Trophoblast cell (in vitro differentiated cells and primary cell): ENCODE measurements at regions not wholly inside any gene's neighbourhood (a gene's known extent, or its start where the extent isn't known, plus 50 kb on each side); places are given as distances from the start of the nearest gene placed in this dataset.

Source experiments
- DNase-seq, 2 donors: peaks; one replicate each; pipeline ENCODE4 v3.0.0-alpha.2; 2016
- H2AFZ ChIP-seq: 2 replicates; pipeline ENCODE4 v1.6.1; 2013; ENCODE audit warnings: low read length, moderate library complexity, mild to moderate bottlenecking; ENCODE audit not compliant: insufficient read depth, poor library complexity
- H2AK5ac ChIP-seq: 2 replicates; pipeline ENCODE4 v1.6.1; 2013; ENCODE audit warnings: mild to moderate bottlenecking, low read length
- H2BK120ac ChIP-seq: 2 replicates; pipeline ENCODE4 v1.6.1; 2013; ENCODE audit warnings: low read length, mild to moderate bottlenecking, moderate library complexity; ENCODE audit not compliant: insufficient read depth, poor library complexity
- H2BK12ac ChIP-seq: 2 replicates; pipeline ENCODE4 v1.6.1; 2013; ENCODE audit warnings: mild to moderate bottlenecking, low read length, moderate library complexity
- H2BK5ac ChIP-seq: 2 replicates; pipeline ENCODE4 v1.6.1; 2013; ENCODE audit warnings: low read length, low read depth, moderate library complexity, mild to moderate bottlenecking; ENCODE audit not compliant: poor library complexity
- H3K14ac ChIP-seq: 2 replicates; pipeline ENCODE4 v1.6.1; 2013; ENCODE audit warnings: mild to moderate bottlenecking, low read length
- H3K18ac ChIP-seq: 2 replicates; pipeline ENCODE4 v1.6.1; 2013; ENCODE audit warnings: mild to moderate bottlenecking, low read length
- H3K23ac ChIP-seq: 2 replicates; pipeline ENCODE4 v1.6.1; 2013; ENCODE audit warnings: low read length
- H3K27ac ChIP-seq: 2 replicates; pipeline ENCODE4 v1.5.1; 2013; ENCODE audit warnings: low read depth, mild to moderate bottlenecking, inconsistent platforms, low read length, moderate library complexity
- H3K27me3 ChIP-seq: 2 replicates; pipeline ENCODE4 v1.6.1; 2013; ENCODE audit warnings: inconsistent platforms, mild to moderate bottlenecking, low read length, moderate library complexity; ENCODE audit not compliant: insufficient read depth
- H3K36me3 ChIP-seq, 2 experiments: 1 replicate in 1 of 2; 2 replicates in 1 of 2; pipeline ENCODE4 v1.6.1; 2013; ENCODE audit warnings: low read length in 2 of 2, mild to moderate bottlenecking in 2 of 2, moderate library complexity in 1 of 2; ENCODE audit not compliant: insufficient read depth in 2 of 2, control insufficient read depth in 1 of 2
- H3K4ac ChIP-seq: 2 replicates; pipeline ENCODE4 v1.6.1; 2013; ENCODE audit warnings: low read depth, mild to moderate bottlenecking, low read length, moderate library complexity
- H3K4me1 ChIP-seq, 2 experiments: 1 replicate in 1 of 2; 2 replicates in 1 of 2; pipeline ENCODE4 v1.6.1; 2013; ENCODE audit warnings: low read length in 2 of 2, mild to moderate bottlenecking in 2 of 2, moderate library complexity in 1 of 2; ENCODE audit not compliant: insufficient read depth in 2 of 2, control insufficient read depth in 1 of 2
- H3K4me2 ChIP-seq: 2 replicates; pipeline ENCODE4 v1.6.1; 2013; ENCODE audit warnings: inconsistent platforms, mild to moderate bottlenecking, low read length, moderate library complexity
- H3K4me3 ChIP-seq: 2 replicates; pipeline ENCODE4 v1.5.1; 2013; ENCODE audit warnings: mild to moderate bottlenecking, low read depth, low read length, inconsistent platforms
- H3K79me1 ChIP-seq: one replicate; pipeline ENCODE4 v1.6.1; 2013; ENCODE audit warnings: low read length
- H3K79me2 ChIP-seq: 2 replicates; pipeline ENCODE4 v1.6.1; 2013; ENCODE audit warnings: low read length, mild to moderate bottlenecking; ENCODE audit not compliant: control insufficient read depth, insufficient read depth, poor library complexity
- H3K9ac ChIP-seq: 2 replicates; pipeline ENCODE4 v1.6.1; 2013; ENCODE audit warnings: mild to moderate bottlenecking, low read length
- H3K9me3 ChIP-seq: 2 replicates; pipeline ENCODE4 v1.6.1; 2013; ENCODE audit warnings: low read depth, mild to moderate bottlenecking, control low read depth, inconsistent platforms, low read length; ENCODE audit not compliant: insufficient read depth
- H4K12ac ChIP-seq: 2 replicates; pipeline ENCODE4 v1.6.1; 2013; ENCODE audit warnings: low read depth, mild to moderate bottlenecking, low read length, moderate library complexity
- H4K8ac ChIP-seq: 2 replicates; pipeline ENCODE4 v1.6.1; 2013; ENCODE audit warnings: low read depth, mild to moderate bottlenecking, low read length, moderate library complexity
- H4K91ac ChIP-seq: one replicate; pipeline ENCODE4 v1.6.1; 2013; ENCODE audit warnings: low read depth, mild to moderate bottlenecking, low read length, moderate library complexity
- WGBS: extraction: QIAGEN DNeasy Blood & Tissue Kit; methylation state at CpG from one replicate; pipeline ENCODE4 v1.1.7; 2013; ENCODE audit warnings: missing lambda C conversion rate; ENCODE audit not compliant: insufficient read length, insufficient coverage; ENCODE audit errors: extremely low coverage; 5-methylcytosine and 5-hydroxymethylcytosine counted together

DNA sequence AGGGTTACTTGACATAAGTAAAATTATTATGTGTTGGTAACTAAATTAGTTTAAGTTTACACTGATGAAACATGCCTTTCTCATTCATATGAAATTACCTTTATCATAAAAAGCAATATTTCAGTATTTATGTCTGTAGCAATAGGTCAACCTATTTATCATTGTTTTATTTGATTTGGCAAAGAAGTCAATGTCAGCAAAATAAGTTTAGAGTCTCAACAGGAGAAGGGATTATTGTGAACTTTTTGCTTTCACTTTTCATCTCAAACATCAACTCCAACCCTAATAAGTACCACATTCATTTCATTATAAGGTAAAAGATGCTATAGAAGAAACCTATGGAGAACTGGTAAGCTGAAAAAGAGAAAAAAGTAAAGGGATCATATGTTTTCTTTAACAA is 1015.4 kb upstream of the ADGRL4 start:
- no peaks in the 10 kb centered on the region for H3K27me3 ChIP-seq
- H3K4me2 ChIP-seq: no peak overlapping the region
- H3K4me3 ChIP-seq: no peak overlapping the region
- no peak overlapping the region for H3K18ac ChIP-seq
- no peak overlapping the region for H2BK120ac ChIP-seq
- no peaks in the 10 kb centered on the region for H3K79me1 ChIP-seq
- H4K12ac ChIP-seq: no peak overlapping the region
- H2AK5ac ChIP-seq: no peak overlapping the region
- no peak overlapping the region for H2BK12ac ChIP-seq
- no peak overlapping the region for H3K23ac ChIP-seq
- no peak overlapping the region for H3K14ac ChIP-seq
- no peak overlapping the region for H4K8ac ChIP-seq
- H4K91ac ChIP-seq: no peak overlapping the region
- no peak overlapping the region for H3K4ac ChIP-seq
- no peaks in the 10 kb centered on the region for H3K36me3 ChIP-seq
- H3K79me2 ChIP-seq: no peaks in the 10 kb centered on the region
- H3K9ac ChIP-seq: no peak overlapping the region
- H2BK5ac ChIP-seq: no peak overlapping the region
- H2AFZ ChIP-seq: no peak overlapping the region
- no peaks in the 10 kb centered on the region for H3K4me1 ChIP-seq
- no peaks in the 10 kb centered on the region for H3K9me3 ChIP-seq
- H3K27ac ChIP-seq: no peak overlapping the region
- DNase-seq: no peak

DNA sequence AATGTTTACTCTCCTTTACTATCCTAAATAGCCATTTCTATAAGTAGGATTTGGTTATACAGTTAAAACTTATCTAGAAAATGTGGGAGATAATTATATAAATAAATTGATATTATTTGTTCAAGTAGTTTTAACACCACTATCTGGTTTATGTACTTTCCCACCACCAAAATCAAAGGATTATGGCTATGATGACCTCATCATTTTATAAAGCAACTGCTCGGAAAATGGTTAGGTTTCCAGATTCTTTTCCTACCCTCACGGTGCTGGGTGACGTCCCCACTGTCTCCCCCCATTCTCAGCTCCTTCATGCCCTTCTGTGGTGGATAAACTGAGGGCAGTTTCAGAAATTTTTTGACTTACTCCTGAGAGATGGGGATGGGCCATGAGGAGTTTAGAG is 1011.8 kb upstream of the ADGRL4 start:
- Histone ChIP-seq H3K23ac (no peak overlapping the region), H3K27me3 (no peaks in the 10 kb centered on the region), H4K12ac (no peak overlapping the region), H3K9me3 (no peaks in the 10 kb centered on the region), H3K18ac (no peak overlapping the region), H4K8ac (no peak overlapping the region), H3K4me3 (no peak overlapping the region), H3K9ac (no peak overlapping the region), H2BK12ac (no peak overlapping the region), H3K4ac (no peak overlapping the region), H3K14ac (no peak overlapping the region), H4K91ac (no peak overlapping the region), H3K79me2 (no peaks in the 10 kb centered on the region), H3K4me2 (no peak overlapping the region), H3K4me1 (no peaks in the 10 kb centered on the region), H3K27ac (no peak overlapping the region), H2AK5ac (no peak overlapping the region), H2BK5ac (no peak overlapping the region), H3K79me1 (no peaks in the 10 kb centered on the region), H2AFZ (no peak overlapping the region), H3K36me3 (no peaks in the 10 kb centered on the region), H2BK120ac (no peak overlapping the region)
- no peak for DNase-seq
- WGBS: no CpG with 5 or more reads among the region's 3 CpGs

DNA sequence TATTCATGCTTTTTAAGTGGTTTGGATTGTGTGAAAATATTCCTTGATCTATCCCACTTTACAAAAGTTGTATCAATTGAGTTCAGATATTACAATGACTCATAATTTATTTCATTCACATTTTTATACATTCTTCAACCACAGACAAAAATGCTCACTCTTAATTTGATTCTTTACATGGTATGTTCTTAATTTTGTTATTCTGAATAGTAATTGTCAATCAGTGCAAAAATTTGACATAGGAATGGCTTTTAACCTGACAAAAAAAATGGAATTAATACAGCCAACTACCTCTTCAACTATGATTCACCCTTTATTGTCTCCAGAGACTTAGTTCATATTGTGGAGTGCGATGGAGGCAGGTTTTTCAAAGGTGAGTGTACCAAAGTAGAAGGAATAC is 1002.4 kb upstream of the ADGRL4 start:
- H3K23ac ChIP-seq: no peak overlapping the region

DNA sequence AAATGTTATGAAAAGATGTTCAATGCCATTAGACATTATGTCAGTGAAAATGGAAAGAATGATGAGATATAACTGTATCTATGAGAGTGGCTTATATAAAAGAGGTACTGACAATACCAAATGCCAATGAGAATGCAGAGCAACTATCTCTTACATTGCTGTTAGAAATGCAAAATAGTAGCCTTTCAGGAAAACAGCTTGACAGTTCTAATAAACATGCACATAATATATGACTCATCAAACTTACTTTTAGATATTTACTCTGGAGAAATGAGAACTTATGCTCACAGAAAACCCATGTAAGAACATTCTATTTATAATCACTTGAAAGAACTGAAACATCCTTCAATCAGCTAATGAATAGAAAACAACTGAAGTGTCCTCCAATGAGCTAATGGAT is 996.7 kb upstream of the ADGRL4 start:
- no peaks in the 10 kb centered on the region for H3K9me3 ChIP-seq
- H3K23ac ChIP-seq: no peak overlapping the region
- no peaks in the 10 kb centered on the region for H3K4me1 ChIP-seq
- H3K18ac ChIP-seq: no peak overlapping the region
- H4K8ac ChIP-seq: no peak overlapping the region
- no peaks in the 10 kb centered on the region for H3K36me3 ChIP-seq
- no peak overlapping the region for H2BK12ac ChIP-seq
- H4K12ac ChIP-seq: no peak overlapping the region
- no peak for DNase-seq
- no peak overlapping the region for H2AFZ ChIP-seq
- no peak overlapping the region for H3K14ac ChIP-seq
- H2AK5ac ChIP-seq: no peak overlapping the region
- no peaks in the 10 kb centered on the region for H3K27me3 ChIP-seq
- H3K27ac ChIP-seq: no peak overlapping the region
- no peak overlapping the region for H4K91ac ChIP-seq
- H3K9ac ChIP-seq: no peak overlapping the region
- H2BK5ac ChIP-seq: no peak overlapping the region
- H3K4ac ChIP-seq: no peak overlapping the region
- no peaks in the 10 kb centered on the region for H3K79me2 ChIP-seq
- H3K4me3 ChIP-seq: no peak overlapping the region
- H3K79me1 ChIP-seq: no peaks in the 10 kb centered on the region
- no peak overlapping the region for H2BK120ac ChIP-seq
- no peak overlapping the region for H3K4me2 ChIP-seq

More for the DNA sequence above, 1002.4 kb upstream of the ADGRL4 start:
- no peak overlapping the region for H3K4me3 ChIP-seq
- H4K8ac ChIP-seq: no peak overlapping the region
- H2AFZ ChIP-seq: no peak overlapping the region
- no peak overlapping the region for H3K27ac ChIP-seq
- no peak overlapping the region for H3K4ac ChIP-seq
- no peaks in the 10 kb centered on the region for H3K79me2 ChIP-seq
- H3K9me3 ChIP-seq: no peaks in the 10 kb centered on the region
- H3K4me1 ChIP-seq: no peaks in the 10 kb centered on the region
- H3K4me2 ChIP-seq: no peak overlapping the region
- no peak overlapping the region for H2BK12ac ChIP-seq
- no peak overlapping the region for H2BK5ac ChIP-seq
- H3K27me3 ChIP-seq: no peaks in the 10 kb centered on the region
- no CpG with 5 or more reads among the region's 1 CpG for WGBS
- no peak overlapping the region for H3K18ac ChIP-seq
- no peak overlapping the region for H2BK120ac ChIP-seq
- no peak overlapping the region for H4K91ac ChIP-seq
- no peaks in the 10 kb centered on the region for H3K36me3 ChIP-seq
- no peak overlapping the region for H4K12ac ChIP-seq
- H3K9ac ChIP-seq: no peak overlapping the region
- no peak for DNase-seq
- no peaks in the 10 kb centered on the region for H3K79me1 ChIP-seq
- no peak overlapping the region for H3K14ac ChIP-seq
- H2AK5ac ChIP-seq: no peak overlapping the region

DNA sequence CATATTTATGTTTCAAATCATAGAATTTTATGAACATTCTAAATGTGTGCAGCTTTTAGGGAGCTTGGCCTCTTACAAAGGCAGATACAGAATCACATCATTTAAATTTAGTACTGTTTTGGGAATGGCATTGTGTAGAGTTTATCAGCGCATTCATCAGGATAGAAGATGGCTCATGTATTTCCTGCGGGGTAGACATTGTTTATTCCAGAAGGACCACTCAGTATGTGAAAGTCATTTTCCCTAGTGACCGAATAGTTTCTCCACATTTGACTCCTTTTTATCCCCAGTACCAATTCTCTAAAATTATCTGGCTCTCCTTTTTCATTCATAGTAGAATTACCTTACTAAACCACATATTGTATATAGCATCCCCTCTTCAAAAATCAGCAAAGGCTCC is 981.9 kb upstream of the ADGRL4 start:
- no peak overlapping the region for H4K8ac ChIP-seq
- no peak overlapping the region for H3K14ac ChIP-seq
- no peak overlapping the region for H2BK120ac ChIP-seq
- no peaks in the 10 kb centered on the region for H3K36me3 ChIP-seq
- no peaks in the 10 kb centered on the region for H3K27me3 ChIP-seq
- no peak overlapping the region for H4K12ac ChIP-seq
- no peak overlapping the region for H3K9ac ChIP-seq
- H3K4me3 ChIP-seq: no peak overlapping the region
- no peaks in the 10 kb centered on the region for H3K4me1 ChIP-seq
- H3K23ac ChIP-seq: no peak overlapping the region
- no peak overlapping the region for H4K91ac ChIP-seq
- H2BK12ac ChIP-seq: no peak overlapping the region
- no peak overlapping the region for H3K27ac ChIP-seq
- H3K9me3 ChIP-seq: no peaks in the 10 kb centered on the region
- H3K18ac ChIP-seq: no peak overlapping the region
- no peak for DNase-seq
- no peaks in the 10 kb centered on the region for H3K79me2 ChIP-seq
- H3K4ac ChIP-seq: no peak overlapping the region
- no peaks in the 10 kb centered on the region for H3K79me1 ChIP-seq
- WGBS: no CpG with 5 or more reads among the region's 3 CpGs
- no peak overlapping the region for H2AFZ ChIP-seq
- no peak overlapping the region for H3K4me2 ChIP-seq
- H2BK5ac ChIP-seq: no peak overlapping the region
- H2AK5ac ChIP-seq: no peak overlapping the region
